ENCODE measurements at regions not wholly inside any gene's neighbourhood (a gene's known extent, or its start where the extent isn't known, plus 50 kb on each side); places are given as distances from the start of the nearest gene placed in this dataset.

- Histone ChIP-seq H3K27me3 (ENCODE audit: insufficient read depth, low read length) (no peaks in the 10 kb centered on the region), H3K9me3 (ENCODE audit: low read depth, low read length) (no peaks in the 10 kb centered on the region), H3K4me1 (ENCODE audit: insufficient read depth, low read length) (no peaks in the 10 kb centered on the region), H3K4me3 (ENCODE audit: low read length) (no peak overlapping the region)
Observed at GRCh38 chr6:113524826-113525225, 332.3 kb upstream of the MARCKS start.

- H3K4me1 ChIP-seq (ENCODE audit: insufficient read depth, low read length): no peaks in the 10 kb centered on the region
- no peak overlapping the region for H3K4me3 ChIP-seq (ENCODE audit: low read length)
- no peaks in the 10 kb centered on the region for H3K9me3 ChIP-seq (ENCODE audit: low read depth, low read length)
- no peaks in the 10 kb centered on the region for H3K27me3 ChIP-seq (ENCODE audit: insufficient read depth, low read length)
Observed at GRCh38 chr6:113526553-113526952, 330.6 kb upstream of the MARCKS start.

- Histone ChIP-seq H3K4me1 (ENCODE audit: insufficient read depth, low read length) (no peaks in the 10 kb centered on the region), H3K9me3 (ENCODE audit: low read depth, low read length) (no peaks in the 10 kb centered on the region), H3K4me3 (ENCODE audit: low read length) (no peak overlapping the region), H3K27me3 (ENCODE audit: insufficient read depth, low read length) (no peaks in the 10 kb centered on the region)
Observed at GRCh38 chr6:113526995-113527394, 330.1 kb upstream of the MARCKS start.

GRCh38 chr6:113528111-113528510, 329.0 kb upstream of the MARCKS start:
- Histone ChIP-seq H3K9me3 (ENCODE audit: low read depth, low read length) (no peaks in the 10 kb centered on the region), H3K4me3 (ENCODE audit: low read length) (no peak overlapping the region), H3K27me3 (ENCODE audit: insufficient read depth, low read length) (no peaks in the 10 kb centered on the region), H3K4me1 (ENCODE audit: insufficient read depth, low read length) (no peaks in the 10 kb centered on the region)

GRCh38 chr6:113529196-113529595, 327.9 kb upstream of the MARCKS start:
- no peaks in the 10 kb centered on the region for H3K9me3 ChIP-seq (ENCODE audit: low read depth, low read length)
- no peak overlapping the region for H3K4me3 ChIP-seq (ENCODE audit: low read length)
- H3K27me3 ChIP-seq (ENCODE audit: insufficient read depth, low read length): no peaks in the 10 kb centered on the region
- no peaks in the 10 kb centered on the region for H3K4me1 ChIP-seq (ENCODE audit: insufficient read depth, low read length)

- Histone ChIP-seq H3K4me1 (ENCODE audit: insufficient read depth, low read length) (no peaks in the 10 kb centered on the region), H3K27me3 (ENCODE audit: insufficient read depth, low read length) (no peaks in the 10 kb centered on the region), H3K4me3 (ENCODE audit: low read length) (no peak overlapping the region), H3K9me3 (ENCODE audit: low read depth, low read length) (no peaks in the 10 kb centered on the region)
Observed at GRCh38 chr6:113529879-113530278, 327.3 kb upstream of the MARCKS start.

GRCh38 chr6:113530769-113531168, 326.4 kb upstream of the MARCKS start:
- H3K9me3 ChIP-seq (ENCODE audit: low read depth, low read length): no peaks in the 10 kb centered on the region
- H3K4me3 ChIP-seq (ENCODE audit: low read length): no peak overlapping the region
- no peaks in the 10 kb centered on the region for H3K4me1 ChIP-seq (ENCODE audit: insufficient read depth, low read length)
- no peaks in the 10 kb centered on the region for H3K27me3 ChIP-seq (ENCODE audit: insufficient read depth, low read length)

GRCh38 chr6:113539202-113539601, 317.9 kb upstream of the MARCKS start:
- no peak overlapping the region for H3K4me3 ChIP-seq (ENCODE audit: low read length)
- H3K27me3 ChIP-seq (ENCODE audit: insufficient read depth, low read length): no peaks in the 10 kb centered on the region
- no peaks in the 10 kb centered on the region for H3K9me3 ChIP-seq (ENCODE audit: low read depth, low read length)
- H3K4me1 ChIP-seq (ENCODE audit: insufficient read depth, low read length): no peaks in the 10 kb centered on the region

GRCh38 chr6:113539623-113540022, 317.5 kb upstream of the MARCKS start:
- H3K4me3 ChIP-seq (ENCODE audit: low read length): no peak overlapping the region
- H3K9me3 ChIP-seq (ENCODE audit: low read depth, low read length): no peaks in the 10 kb centered on the region
- no peaks in the 10 kb centered on the region for H3K27me3 ChIP-seq (ENCODE audit: insufficient read depth, low read length)
- no peaks in the 10 kb centered on the region for H3K4me1 ChIP-seq (ENCODE audit: insufficient read depth, low read length)

GRCh38 chr6:113540466-113540865, 316.7 kb upstream of the MARCKS start:
- Histone ChIP-seq H3K9me3 (ENCODE audit: low read depth, low read length) (no peaks in the 10 kb centered on the region), H3K27me3 (ENCODE audit: insufficient read depth, low read length) (no peaks in the 10 kb centered on the region), H3K4me1 (ENCODE audit: insufficient read depth, low read length) (no peaks in the 10 kb centered on the region), H3K4me3 (ENCODE audit: low read length) (no peak overlapping the region)

- Histone ChIP-seq H3K4me1 (ENCODE audit: insufficient read depth, low read length) (no peaks in the 10 kb centered on the region), H3K9me3 (ENCODE audit: low read depth, low read length) (no peaks in the 10 kb centered on the region), H3K27me3 (ENCODE audit: insufficient read depth, low read length) (no peaks in the 10 kb centered on the region), H3K4me3 (ENCODE audit: low read length) (no peak overlapping the region)
Observed at GRCh38 chr6:113551168-113551567, 306.0 kb upstream of the MARCKS start.

GRCh38 chr6:113556775-113557174, 300.4 kb upstream of the MARCKS start:
- Histone ChIP-seq H3K4me3 (ENCODE audit: low read length) (no peak overlapping the region), H3K4me1 (ENCODE audit: insufficient read depth, low read length) (no peaks in the 10 kb centered on the region), H3K27me3 (ENCODE audit: insufficient read depth, low read length) (no peaks in the 10 kb centered on the region), H3K9me3 (ENCODE audit: low read depth, low read length) (no peaks in the 10 kb centered on the region)

GRCh38 chr6:113558431-113558830, 298.7 kb upstream of the MARCKS start:
- no peak overlapping the region for H3K4me3 ChIP-seq (ENCODE audit: low read length)
- no peaks in the 10 kb centered on the region for H3K4me1 ChIP-seq (ENCODE audit: insufficient read depth, low read length)
- no peaks in the 10 kb centered on the region for H3K27me3 ChIP-seq (ENCODE audit: insufficient read depth, low read length)

GRCh38 chr6:113558966-113559365, 298.2 kb upstream of the MARCKS start:
- H3K27me3 ChIP-seq (ENCODE audit: insufficient read depth, low read length): no peaks in the 10 kb centered on the region
- H3K4me1 ChIP-seq (ENCODE audit: insufficient read depth, low read length): no peaks in the 10 kb centered on the region
- H3K4me3 ChIP-seq (ENCODE audit: low read length): no peak overlapping the region
- no peaks in the 10 kb centered on the region for H3K9me3 ChIP-seq (ENCODE audit: low read depth, low read length)

More at GRCh38 chr6:113558431-113558830, 298.7 kb upstream of the MARCKS start:
- no peaks in the 10 kb centered on the region for H3K9me3 ChIP-seq (ENCODE audit: low read depth, low read length)

- Histone ChIP-seq H3K4me3 (ENCODE audit: low read length) (no peak overlapping the region), H3K9me3 (ENCODE audit: low read depth, low read length) (no peaks in the 10 kb centered on the region), H3K27me3 (ENCODE audit: insufficient read depth, low read length) (no peaks in the 10 kb centered on the region), H3K4me1 (ENCODE audit: insufficient read depth, low read length) (peaks cover 3% of the 10 kb centered on the region)
Observed at GRCh38 chr6:113560376-113560775, 296.8 kb upstream of the MARCKS start.

GRCh38 chr6:113560908-113561307, 296.2 kb upstream of the MARCKS start:
- Histone ChIP-seq H3K27me3 (ENCODE audit: insufficient read depth, low read length) (no peaks in the 10 kb centered on the region), H3K9me3 (ENCODE audit: low read depth, low read length) (no peaks in the 10 kb centered on the region), H3K4me3 (ENCODE audit: low read length) (no peak overlapping the region), H3K4me1 (ENCODE audit: insufficient read depth, low read length) (peaks cover 3% of the 10 kb centered on the region)

GRCh38 chr6:113562248-113562647, 294.9 kb upstream of the MARCKS start:
- H3K9me3 ChIP-seq (ENCODE audit: low read depth, low read length): no peaks in the 10 kb centered on the region
- no peak overlapping the region for H3K4me3 ChIP-seq (ENCODE audit: low read length)
- H3K27me3 ChIP-seq (ENCODE audit: insufficient read depth, low read length): no peaks in the 10 kb centered on the region
- peaks cover 3% of the 10 kb centered on the region for H3K4me1 ChIP-seq (ENCODE audit: insufficient read depth, low read length)
